ENCODE measurements at regions not wholly inside any gene's neighbourhood (a gene's known extent, or its start where the extent isn't known, plus 50 kb on each side); places are given as distances from the start of the nearest gene placed in this dataset.

DNA sequence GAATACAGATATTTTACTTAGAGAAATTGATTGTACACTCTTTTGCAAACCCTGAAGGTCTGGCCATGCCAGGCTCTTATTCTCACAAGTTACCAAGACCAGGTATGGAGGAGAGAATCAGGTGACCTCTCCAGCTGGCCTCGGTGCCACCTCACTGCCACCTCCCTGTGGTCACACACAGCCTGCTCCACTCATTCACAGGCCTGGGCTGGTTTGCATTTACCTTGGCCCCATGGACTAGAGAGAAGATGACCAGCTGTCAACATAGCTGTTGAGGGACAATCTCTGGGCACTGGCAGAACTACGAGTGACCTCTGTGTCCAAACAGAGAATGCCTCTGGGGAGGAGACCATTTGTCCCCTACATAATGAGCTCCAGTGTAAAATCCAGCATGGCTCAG lies 291.2 kb upstream of the RUNX1 start:
- no peak for DNase-seq (ENCODE audit: low spot score)
- Mint-ChIP-seq H3K27me3 (ENCODE audit: insufficient read depth) (no peaks in the 10 kb centered on the region), H3K36me3 (ENCODE audit: low read depth) (peaks cover 4% of the 10 kb centered on the region), H3K4me3 (no peak overlapping the region), H3K27ac (no peak overlapping the region), H3K9me3 (peaks cover 14% of the 10 kb centered on the region), H3K4me1 (ENCODE audit: low read depth) (peaks cover 55% of the 10 kb centered on the region)
- intact Hi-C loops (cut with micrococcal nuclease): loop anchor here (5.0 kb wide), 3 partner anchors 118 to 373 kb away; no protein-coding TSS in a partner anchor

DNA sequence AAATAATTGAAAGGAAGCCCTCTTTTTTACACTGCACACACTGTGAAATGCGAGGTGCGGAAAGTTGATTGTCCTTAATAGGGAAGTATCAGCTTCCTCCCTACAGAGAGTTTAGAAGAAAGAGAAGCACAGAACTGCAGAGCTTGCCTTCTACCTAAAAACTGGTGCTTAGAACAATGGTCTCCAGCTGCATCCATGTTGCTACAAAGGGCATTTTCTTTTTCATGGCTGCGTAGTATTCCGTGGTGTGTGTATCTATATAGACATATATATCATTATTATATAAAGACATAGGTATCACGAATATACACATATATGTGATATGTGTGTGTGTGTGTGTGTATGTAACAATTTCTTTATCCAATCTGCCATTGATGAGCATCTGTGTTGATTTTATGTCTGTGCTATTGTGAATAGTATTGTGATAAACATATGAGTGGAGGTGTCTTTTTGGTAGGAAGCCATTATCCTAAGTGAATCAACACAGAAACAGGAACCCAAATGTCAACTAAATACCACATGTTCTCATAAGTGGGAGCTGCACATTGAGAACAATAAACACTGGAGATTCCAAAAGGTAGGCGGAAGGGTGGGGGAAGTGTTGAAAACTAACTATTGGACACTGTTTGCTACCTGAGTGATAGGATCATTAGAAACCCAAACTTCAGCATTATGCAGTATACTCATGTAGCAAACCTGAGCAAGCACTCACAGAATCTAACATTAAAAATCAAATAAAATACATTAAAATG lies 290.0 kb upstream of the RUNX1 start:
- Mint-ChIP-seq H3K27ac (no peak overlapping the region), H3K4me1 (ENCODE audit: low read depth) (peaks cover 48% of the 10 kb centered on the region)

DNA sequence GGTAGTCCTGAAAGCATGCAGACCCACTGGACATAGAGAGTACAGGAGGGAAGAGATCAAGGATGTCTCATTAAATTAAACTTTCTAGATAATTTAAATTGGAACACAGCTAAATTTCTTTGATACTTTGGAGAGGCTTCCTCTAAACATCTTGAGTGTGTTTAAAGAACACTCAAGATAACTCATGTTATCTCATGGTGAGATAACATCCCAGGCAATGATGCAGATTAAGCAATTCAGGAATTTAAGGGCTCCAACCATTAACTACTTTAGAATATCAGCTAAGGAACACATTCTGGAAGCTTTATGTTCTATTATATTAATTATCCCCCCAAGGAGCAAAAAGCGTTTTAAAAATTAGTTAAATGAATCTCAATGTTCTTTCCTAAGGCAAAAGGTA lies 289.2 kb upstream of the RUNX1 start:
- no peaks in the 10 kb centered on the region for H3K27me3 Mint-ChIP-seq (ENCODE audit: insufficient read depth)
- DNase-seq (ENCODE audit: low spot score): no peak
- H3K36me3 Mint-ChIP-seq (ENCODE audit: low read depth): peaks cover 4% of the 10 kb centered on the region
- no peak overlapping the region for H3K4me3 Mint-ChIP-seq
- peaks cover 43% of the 10 kb centered on the region for H3K4me1 Mint-ChIP-seq (ENCODE audit: low read depth)
- H3K9me3 Mint-ChIP-seq: peaks cover 14% of the 10 kb centered on the region
- intact Hi-C loops (cut with micrococcal nuclease): no loop called here
- H3K27ac Mint-ChIP-seq: no peak overlapping the region

More for the DNA sequence above, 290.0 kb upstream of the RUNX1 start:
- intact Hi-C loops (cut with micrococcal nuclease): no loop called here
- no peak overlapping the region for H3K4me3 Mint-ChIP-seq
- H3K9me3 Mint-ChIP-seq: peaks cover 14% of the 10 kb centered on the region
- no peaks in the 10 kb centered on the region for H3K27me3 Mint-ChIP-seq (ENCODE audit: insufficient read depth)
- H3K36me3 Mint-ChIP-seq (ENCODE audit: low read depth): peaks cover 4% of the 10 kb centered on the region
- no peak for DNase-seq (ENCODE audit: low spot score)

DNA sequence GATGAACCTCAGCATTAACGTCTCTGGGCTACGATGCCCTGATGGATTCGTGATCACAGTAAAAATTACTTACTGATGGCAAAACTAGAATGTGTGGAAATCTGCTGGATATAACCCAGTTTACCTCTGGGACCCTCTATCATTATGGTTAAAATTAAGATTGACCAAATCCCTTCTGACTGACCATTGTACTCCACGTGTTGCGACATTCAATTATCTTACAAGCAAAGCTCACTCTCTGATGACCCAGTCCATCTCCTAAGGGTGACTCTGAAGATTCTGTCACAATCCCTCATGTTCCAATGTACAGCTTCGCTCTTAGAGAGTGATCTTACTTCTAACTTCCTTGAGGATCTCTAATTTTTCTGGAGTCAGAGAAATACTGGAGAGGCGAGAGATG lies 288.5 kb upstream of the RUNX1 start:
- H3K27me3 Mint-ChIP-seq (ENCODE audit: insufficient read depth): no peaks in the 10 kb centered on the region
- no peak overlapping the region for H3K4me3 Mint-ChIP-seq
- intact Hi-C loops (cut with micrococcal nuclease): no loop called here
- peaks cover 43% of the 10 kb centered on the region for H3K4me1 Mint-ChIP-seq (ENCODE audit: low read depth)
- no peak for DNase-seq (ENCODE audit: low spot score)
- H3K36me3 Mint-ChIP-seq (ENCODE audit: low read depth): peaks cover 4% of the 10 kb centered on the region
- H3K27ac Mint-ChIP-seq: no peak overlapping the region
- peaks cover 14% of the 10 kb centered on the region for H3K9me3 Mint-ChIP-seq

DNA sequence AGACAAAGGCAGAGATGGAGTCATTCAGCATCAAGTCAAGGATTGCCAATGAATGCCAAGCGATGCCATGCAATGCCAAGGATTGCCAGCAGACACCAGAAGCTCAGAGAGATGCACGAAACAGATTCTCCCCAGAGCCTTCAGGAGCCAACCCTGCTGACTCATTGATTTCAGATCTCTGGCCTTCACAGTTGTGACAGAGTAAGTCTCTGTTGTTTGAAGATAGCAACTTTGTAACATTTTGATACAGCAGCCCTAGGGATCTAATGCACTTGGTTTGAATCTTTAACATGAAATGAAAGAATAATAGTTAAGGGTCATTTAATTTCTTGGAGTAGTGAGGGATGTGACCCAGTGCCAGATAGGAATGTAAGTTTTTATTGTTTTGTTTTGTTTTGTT lies 287.4 kb upstream of the RUNX1 start:
- no peaks in the 10 kb centered on the region for H3K27me3 Mint-ChIP-seq (ENCODE audit: insufficient read depth)
- H3K4me3 Mint-ChIP-seq: no peak overlapping the region
- no peak overlapping the region for H3K27ac Mint-ChIP-seq
- H3K9me3 Mint-ChIP-seq: peaks cover 15% of the 10 kb centered on the region
- intact Hi-C loops (cut with micrococcal nuclease): no loop called here
- peaks cover 39% of the 10 kb centered on the region for H3K4me1 Mint-ChIP-seq (ENCODE audit: low read depth)
- DNase-seq (ENCODE audit: low spot score): no peak
- peaks cover 4% of the 10 kb centered on the region for H3K36me3 Mint-ChIP-seq (ENCODE audit: low read depth)

DNA sequence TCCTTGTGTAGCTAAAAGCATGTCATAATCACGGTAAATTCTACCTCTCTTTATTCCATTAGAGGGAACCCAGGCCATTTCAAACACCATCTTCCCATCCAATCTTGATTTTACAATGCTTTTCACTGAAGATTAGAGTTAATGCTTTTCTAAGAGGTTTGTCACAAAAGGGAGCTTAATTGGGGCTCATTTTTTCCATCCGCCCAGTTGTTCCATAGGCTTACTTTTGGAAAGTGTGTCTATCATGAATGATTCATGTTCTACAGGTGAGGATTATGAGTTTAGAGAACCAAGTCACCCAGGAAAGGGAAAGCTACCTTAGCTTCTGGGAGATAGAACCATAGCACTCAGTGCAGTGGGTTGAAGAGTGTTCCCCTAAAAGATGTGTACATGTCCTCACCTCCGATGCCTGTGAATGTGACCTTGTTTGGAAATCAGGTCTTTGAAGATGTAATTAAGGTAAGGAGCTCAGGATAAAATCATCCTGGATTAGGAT lies 286.9 kb upstream of the RUNX1 start:
- Mint-ChIP-seq H3K4me3 (no peak overlapping the region), H3K4me1 (ENCODE audit: low read depth) (peaks cover 42% of the 10 kb centered on the region), H3K36me3 (ENCODE audit: low read depth) (peaks cover 4% of the 10 kb centered on the region), H3K27me3 (ENCODE audit: insufficient read depth) (no peaks in the 10 kb centered on the region), H3K27ac (peak overlapping the region; percentile 66), H3K9me3 (peaks cover 21% of the 10 kb centered on the region)
- DNase-seq (ENCODE audit: low spot score): no peak
- intact Hi-C loops (cut with micrococcal nuclease): no loop called here

DNA sequence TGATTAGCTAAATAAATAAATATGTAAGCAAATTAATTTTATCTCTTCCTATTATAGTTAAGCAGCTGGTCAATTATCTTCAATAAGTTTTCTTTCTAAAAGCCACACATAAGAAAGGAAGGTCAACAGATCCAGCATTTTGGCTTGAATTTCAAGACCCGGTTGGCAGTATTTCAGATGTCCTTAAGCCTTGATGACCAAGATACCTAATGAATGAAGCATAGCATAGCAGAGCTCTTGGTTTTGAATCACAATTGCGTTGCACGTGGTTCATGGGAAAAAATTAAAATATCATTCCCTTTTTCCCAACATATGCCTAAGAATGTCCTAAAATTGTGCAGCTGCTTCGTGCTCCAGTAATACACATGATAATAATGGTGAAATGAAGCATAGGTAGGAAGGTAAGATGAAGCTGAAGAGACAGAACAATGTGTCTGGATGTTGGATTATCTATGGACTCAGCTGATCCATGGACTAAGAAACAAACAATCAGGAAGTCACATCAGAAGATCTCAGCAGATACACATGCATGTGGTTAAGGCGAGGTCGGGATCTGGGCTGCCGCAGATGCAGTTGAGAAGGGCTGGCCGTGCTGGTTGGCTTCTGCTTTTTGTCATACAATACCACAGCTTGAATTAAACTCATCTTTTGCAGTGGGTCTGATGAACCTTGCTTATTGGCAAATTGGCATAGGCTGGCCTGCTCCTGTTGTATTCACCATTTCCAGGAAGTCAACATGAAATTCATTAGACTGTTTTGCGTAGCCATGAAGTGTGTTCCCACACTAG lies 284.9 kb upstream of the RUNX1 start:
- no peak overlapping the region for H3K4me3 Mint-ChIP-seq
- H3K4me1 Mint-ChIP-seq (ENCODE audit: low read depth): peaks cover 40% of the 10 kb centered on the region
- H3K27ac Mint-ChIP-seq: no peak overlapping the region
- intact Hi-C loops (cut with micrococcal nuclease): loop anchor here (1.0 kb wide), 1 partner anchor 9 kb away; no protein-coding TSS in a partner anchor
- H3K27me3 Mint-ChIP-seq (ENCODE audit: insufficient read depth): no peaks in the 10 kb centered on the region
- H3K36me3 Mint-ChIP-seq (ENCODE audit: low read depth): peaks cover 2% of the 10 kb centered on the region
- H3K9me3 Mint-ChIP-seq: peaks cover 19% of the 10 kb centered on the region
- no peak for DNase-seq (ENCODE audit: low spot score)

DNA sequence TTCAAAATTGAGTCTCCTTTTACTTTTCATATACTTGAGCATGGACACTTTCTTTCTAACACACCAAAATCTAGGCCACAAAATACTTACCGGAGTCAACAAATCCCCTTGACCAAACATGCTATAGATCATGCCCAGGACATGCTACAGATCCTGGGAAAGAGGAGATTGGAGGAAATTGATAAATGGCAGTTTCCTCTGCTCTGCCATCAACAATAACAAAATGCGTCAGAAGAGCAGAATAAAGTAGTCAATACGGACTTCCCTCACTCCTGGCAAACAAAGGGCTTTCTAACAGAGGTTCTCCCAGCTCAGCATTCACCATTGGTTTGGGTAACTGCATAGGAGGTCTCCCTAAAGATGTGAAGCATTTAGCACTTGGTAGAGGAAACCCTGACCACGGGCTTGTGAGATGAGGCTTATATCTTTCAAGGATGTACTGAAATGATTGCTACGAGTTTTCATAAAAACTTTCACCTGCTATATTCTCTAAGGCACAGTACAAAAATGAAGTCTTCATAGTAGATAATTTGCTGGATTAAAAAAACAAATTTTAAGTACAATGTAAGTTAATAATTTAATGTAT lies 283.8 kb upstream of the RUNX1 start:
- H3K9me3 Mint-ChIP-seq: peaks cover 11% of the 10 kb centered on the region
- intact Hi-C loops (cut with micrococcal nuclease): loop anchor here (1.0 kb wide), 1 partner anchor 10 kb away; no protein-coding TSS in a partner anchor
- no peak overlapping the region for H3K27ac Mint-ChIP-seq
- peaks cover 35% of the 10 kb centered on the region for H3K4me1 Mint-ChIP-seq (ENCODE audit: low read depth)
- DNase-seq (ENCODE audit: low spot score): no peak
- no peaks in the 10 kb centered on the region for H3K27me3 Mint-ChIP-seq (ENCODE audit: insufficient read depth)
- H3K36me3 Mint-ChIP-seq (ENCODE audit: low read depth): peaks cover under 1% of the 10 kb centered on the region
- H3K4me3 Mint-ChIP-seq: no peak overlapping the region

DNA sequence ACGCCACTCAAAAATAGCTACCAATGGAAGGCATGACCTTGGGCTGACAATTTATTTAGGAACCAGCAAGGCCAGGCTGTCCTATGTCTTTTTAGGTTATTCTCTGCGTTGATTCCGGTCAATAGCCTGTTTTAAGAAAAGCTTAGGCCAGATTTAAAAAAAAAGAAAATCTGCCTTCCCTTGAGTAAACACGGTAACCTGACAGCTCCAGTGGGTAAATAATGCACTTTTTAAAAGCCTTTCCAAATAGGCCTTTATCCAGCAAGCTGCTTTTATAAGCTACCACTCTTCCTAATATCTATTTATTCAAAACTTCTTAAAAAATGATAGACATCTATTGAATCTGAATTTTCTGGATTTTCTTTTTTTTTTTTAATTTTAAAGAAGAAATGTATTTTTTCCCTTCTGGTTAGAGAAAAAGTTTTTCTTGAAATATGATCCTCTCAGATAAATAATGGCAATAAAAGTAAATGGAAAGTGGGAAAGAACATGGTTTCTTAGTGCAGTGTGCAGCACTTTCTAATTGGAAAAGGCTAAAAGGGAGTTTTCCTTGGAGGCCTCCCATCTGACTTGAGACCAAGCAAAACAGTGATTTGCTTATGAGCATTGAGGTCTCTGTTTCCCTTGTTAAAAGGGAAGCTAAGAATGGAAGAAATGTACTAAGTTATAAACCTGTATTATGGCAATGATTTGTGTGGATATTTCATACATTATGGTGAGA lies 281.0 kb upstream of the RUNX1 start:
- H3K4me1 Mint-ChIP-seq (ENCODE audit: low read depth): peaks cover 20% of the 10 kb centered on the region
- H3K27ac Mint-ChIP-seq: no peak overlapping the region
- H3K4me3 Mint-ChIP-seq: no peak overlapping the region
- H3K36me3 Mint-ChIP-seq (ENCODE audit: low read depth): no peaks in the 10 kb centered on the region
- DNase-seq (ENCODE audit: low spot score): no peak
- H3K9me3 Mint-ChIP-seq: peaks cover 7% of the 10 kb centered on the region
- intact Hi-C loops (cut with micrococcal nuclease): no loop called here
- no peaks in the 10 kb centered on the region for H3K27me3 Mint-ChIP-seq (ENCODE audit: insufficient read depth)

DNA sequence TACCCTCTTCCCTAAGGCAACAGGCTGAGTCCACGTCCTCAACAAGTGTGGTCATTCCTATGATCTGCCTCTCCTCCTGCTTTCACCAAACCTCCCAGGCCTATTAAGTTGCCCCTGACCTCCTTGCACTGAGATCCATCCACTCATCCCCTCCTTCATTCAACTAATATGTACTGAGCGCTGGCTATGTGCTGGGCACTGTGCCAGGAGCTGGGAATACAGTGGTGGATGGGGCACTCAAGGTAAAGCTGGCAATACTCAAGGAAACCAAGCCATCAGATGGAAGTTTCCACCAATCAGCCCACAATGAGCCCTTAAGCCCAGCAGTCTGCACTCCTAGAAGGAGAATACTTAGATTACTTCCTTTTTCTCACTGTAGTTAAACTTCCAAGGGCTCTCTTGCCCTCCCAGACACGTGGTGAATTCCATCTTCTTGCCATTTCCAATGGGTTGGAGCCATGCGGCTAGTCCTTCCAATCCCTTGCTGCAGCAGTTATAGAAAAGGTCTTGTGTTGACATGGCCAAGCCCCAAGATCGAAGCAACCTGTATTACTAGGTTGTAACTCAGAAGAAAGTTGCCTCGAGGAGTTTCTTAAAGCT lies 279.9 kb upstream of the RUNX1 start:
- H3K9me3 Mint-ChIP-seq: peaks cover 7% of the 10 kb centered on the region
- peaks cover 20% of the 10 kb centered on the region for H3K4me1 Mint-ChIP-seq (ENCODE audit: low read depth)
- H3K36me3 Mint-ChIP-seq (ENCODE audit: low read depth): no peaks in the 10 kb centered on the region
- H3K27ac Mint-ChIP-seq: no peak overlapping the region
- no peak overlapping the region for H3K4me3 Mint-ChIP-seq
- intact Hi-C loops (cut with micrococcal nuclease): no loop called here
- H3K27me3 Mint-ChIP-seq (ENCODE audit: insufficient read depth): no peaks in the 10 kb centered on the region
- DNase-seq (ENCODE audit: low spot score): no peak

DNA sequence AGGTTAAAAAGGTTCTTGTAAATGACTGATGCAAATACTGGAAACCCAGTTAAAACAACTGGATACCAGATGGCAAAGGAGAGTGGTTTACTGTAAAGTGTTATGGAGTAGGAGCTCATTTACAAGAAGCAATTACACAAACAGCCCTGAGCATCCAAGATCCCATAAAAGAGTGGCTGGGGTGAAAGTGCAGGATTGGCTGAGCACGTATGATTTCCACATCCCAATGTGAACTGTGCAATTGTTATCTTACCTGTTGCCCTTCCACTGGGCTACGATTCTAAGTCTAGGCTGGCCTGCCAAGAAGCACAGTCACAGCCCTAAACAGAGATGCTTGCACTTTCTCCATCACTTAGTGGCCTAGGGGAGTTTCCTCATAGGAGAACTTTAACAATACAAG lies 277.6 kb upstream of the RUNX1 start:
- intact Hi-C loops (cut with micrococcal nuclease): no loop called here
- no peaks in the 10 kb centered on the region for H3K27me3 Mint-ChIP-seq (ENCODE audit: insufficient read depth)
- no peak for DNase-seq (ENCODE audit: low spot score)
- no peak overlapping the region for H3K4me3 Mint-ChIP-seq
- peaks cover 7% of the 10 kb centered on the region for H3K9me3 Mint-ChIP-seq
- no peaks in the 10 kb centered on the region for H3K36me3 Mint-ChIP-seq (ENCODE audit: low read depth)
- no peak overlapping the region for H3K27ac Mint-ChIP-seq
- H3K4me1 Mint-ChIP-seq (ENCODE audit: low read depth): peaks cover 17% of the 10 kb centered on the region

DNA sequence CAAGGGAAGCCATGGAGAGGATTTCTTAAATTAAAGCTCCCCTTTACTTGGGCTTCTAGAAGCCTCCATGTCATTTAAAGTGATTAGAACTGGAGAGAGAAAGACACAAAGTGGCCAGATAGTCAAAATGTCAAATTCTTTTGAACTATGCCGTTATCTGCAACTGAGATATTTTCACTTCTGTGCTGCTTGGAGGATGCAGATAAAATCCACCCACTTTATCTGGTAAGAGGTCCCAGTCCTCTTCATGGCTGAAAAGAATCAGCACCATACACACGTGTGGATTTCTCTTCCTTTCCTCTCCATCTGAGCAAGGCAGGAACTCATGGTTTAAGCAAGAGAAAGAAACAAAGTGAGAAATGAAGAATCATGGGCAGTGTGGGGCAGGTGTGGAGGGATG lies 276.9 kb upstream of the RUNX1 start:
- Mint-ChIP-seq H3K27ac (no peak overlapping the region), H3K4me3 (no peak overlapping the region), H3K4me1 (ENCODE audit: low read depth) (peaks cover 11% of the 10 kb centered on the region), H3K9me3 (peaks cover under 1% of the 10 kb centered on the region), H3K36me3 (ENCODE audit: low read depth) (no peaks in the 10 kb centered on the region), H3K27me3 (ENCODE audit: insufficient read depth) (no peaks in the 10 kb centered on the region)
- intact Hi-C loops (cut with micrococcal nuclease): no loop called here
- DNase-seq (ENCODE audit: low spot score): no peak
